H1 (cell line): ENCODE measurements at regions not wholly inside any gene's neighbourhood (a gene's known extent, or its start where the extent isn't known, plus 50 kb on each side); places are given as distances from the start of the nearest gene placed in this dataset.

Experiments used
- CTCF ChIA-PET: fragments of 300-600 bp; sonication (Branson Sonifier 250); formaldehyde crosslinking; loops from one replicate; lab custom pipeline; 2021; ENCODE audit not compliant: partially characterized antibody; lab: Charles Lee
- POLR2A ChIA-PET: fragments of 300-600 bp; sonication (Branson Sonifier 250); formaldehyde crosslinking; loops from one replicate; lab custom pipeline; 2021; ENCODE audit warnings: inconsistent platforms; ENCODE audit not compliant: partially characterized antibody; lab: Charles Lee
- DNase-seq, 2 experiments: peaks; one replicate each; pipeline versions ENCODE4 v3.0.0 to v3.0.0-alpha.2; 2010 to 2022; ENCODE audit warnings: low spot score in 2 of 2, low read depth in 1 of 2, mixed read lengths in 1 of 2
- FAIRE-seq: peaks from 2 replicates; lab custom pipeline; 2011; peaks lifted over from hg19 to GRCh38; lab: Jason Lieb, UNC
- H2AFZ ChIP-seq: 2 replicates; pipeline ENCODE4 v1.8.1; 2012; ENCODE audit warnings: low read length, inconsistent platforms
- H2AK5ac ChIP-seq: 2 replicates; pipeline ENCODE4 v1.6.1; 2013; ENCODE audit warnings: low read depth, low read length
- H2BK120ac ChIP-seq: replicated peaks from 2 replicates; pipeline ENCODE3; 2013; ENCODE audit warnings: low read depth, low read length, inconsistent platforms
- H2BK12ac ChIP-seq: 2 replicates; pipeline ENCODE4 v1.6.1; 2013; ENCODE audit warnings: low read depth, low read length
- H2BK15ac ChIP-seq: 2 replicates; pipeline ENCODE4 v1.6.1; 2013; ENCODE audit warnings: low read length
- H2BK20ac ChIP-seq: 2 replicates; pipeline ENCODE4 v1.6.1; 2013; ENCODE audit warnings: low read length
- H2BK5ac ChIP-seq: 2 replicates; pipeline ENCODE4 v1.6.1; 2013; ENCODE audit warnings: low read depth, low read length
- H3K14ac ChIP-seq: 2 replicates; pipeline ENCODE4 v1.6.1; 2013; ENCODE audit warnings: inconsistent platforms; ENCODE audit not compliant: insufficient read length
- H3K18ac ChIP-seq: 2 replicates; pipeline ENCODE4 v1.6.1; 2013; ENCODE audit warnings: low read length; ENCODE audit errors: extremely low read depth
- H3K23ac ChIP-seq: 2 replicates; pipeline ENCODE4 v1.6.1; 2013; ENCODE audit warnings: inconsistent platforms; ENCODE audit not compliant: insufficient read length
- H3K23me2 ChIP-seq: 2 replicates; pipeline ENCODE4 v1.6.1; 2013; ENCODE audit warnings: low read depth, low read length
- H3K27ac ChIP-seq: 2 replicates; pipeline ENCODE4 v1.6.1; 2011; ENCODE audit warnings: low read depth, low read length, inconsistent platforms
- H3K27me3 ChIP-seq, 4 experiments: replicated peaks in 1 of 4; 1 replicate in 1 of 4; 2 replicates in 3 of 4; pipeline versions ENCODE4 v1.6.1 to v1.8.1; 2011 to 2013; ENCODE audit warnings: low read length in 3 of 4, mild to moderate bottlenecking in 3 of 4, inconsistent platforms in 2 of 4, mixed read lengths in 2 of 4, moderate library complexity in 1 of 4; ENCODE audit not compliant: control insufficient read depth in 3 of 4, insufficient read depth in 3 of 4; ENCODE audit errors: extremely low read depth in 1 of 4
- H3K36me3 ChIP-seq, 4 experiments: 2 replicates each; pipeline versions ENCODE4 v1.6.1 to v1.8.1; 2011 to 2013; ENCODE audit warnings: mild to moderate bottlenecking in 4 of 4, low read length in 3 of 4, moderate library complexity in 2 of 4, control low read depth in 1 of 4, inconsistent platforms in 1 of 4; ENCODE audit not compliant: insufficient read depth in 4 of 4, control insufficient read depth in 2 of 4
- H3K4ac ChIP-seq: replicated peaks from 2 replicates; pipeline ENCODE3; 2013; ENCODE audit warnings: low read length, low read depth, mixed read lengths, inconsistent platforms; ENCODE audit not compliant: insufficient read length
- H3K4me1 ChIP-seq, 4 experiments: replicated peaks in 1 of 4; 1 replicate in 1 of 4; 2 replicates in 3 of 4; pipeline versions ENCODE4 v1.6.1 to v1.8.1; 2011 to 2013; ENCODE audit warnings: low read length in 3 of 4, inconsistent platforms in 2 of 4, mixed read lengths in 1 of 4; ENCODE audit not compliant: insufficient read depth in 4 of 4, control insufficient read depth in 3 of 4
- H3K4me2 ChIP-seq, 2 experiments: 2 replicates each; pipeline versions ENCODE4 v1.6.1 to v1.8.1; 2011 to 2013; ENCODE audit warnings: low read depth in 2 of 2, low read length in 2 of 2, control low read depth in 1 of 2, inconsistent platforms in 1 of 2, mild to moderate bottlenecking in 1 of 2; ENCODE audit not compliant: insufficient read depth in 1 of 2
- H3K4me3 ChIP-seq, 4 experiments: fragments of 200-600, 300-600 bp in 1 of 4; sonication (generic), shearing (Covaris generic), sonication (Bioruptor Twin) in 1 of 4; 2 replicates each; pipeline versions ENCODE4 v1.5.1 to v1.8.1; 2011 to 2016; ENCODE audit warnings: low read length in 4 of 4, low read depth in 3 of 4, control low read depth in 2 of 4, inconsistent platforms in 2 of 4, mild to moderate bottlenecking in 2 of 4, mixed read lengths in 1 of 4, moderate library complexity in 1 of 4; ENCODE audit not compliant: insufficient read depth in 2 of 4; ENCODE audit errors: extremely low read depth in 1 of 4
- H3K56ac ChIP-seq: replicated peaks from 2 replicates; pipeline ENCODE3; 2013; ENCODE audit warnings: low read depth, mild to moderate bottlenecking, mixed read lengths, low read length, inconsistent platforms; ENCODE audit not compliant: insufficient read length
- H3K79me1 ChIP-seq: 2 replicates; pipeline ENCODE4 v1.6.1; 2013; ENCODE audit warnings: low read depth, low read length, control low read depth
- H3K79me2 ChIP-seq, 2 experiments: 2 replicates each; pipeline versions ENCODE4 v1.6.1 to v1.8.1; 2012 to 2013; ENCODE audit warnings: low read length in 2 of 2, mild to moderate bottlenecking in 2 of 2, inconsistent platforms in 1 of 2; ENCODE audit not compliant: insufficient read depth in 2 of 2, control insufficient read depth in 1 of 2
- H3K9ac ChIP-seq, 4 experiments: replicated peaks in 1 of 4; 1 replicate in 1 of 4; 2 replicates in 3 of 4; pipeline versions ENCODE4 v1.6.1 to v1.8.1; 2011 to 2013; ENCODE audit warnings: low read depth in 3 of 4, low read length in 3 of 4, control low read depth in 2 of 4, mild to moderate bottlenecking in 2 of 4, moderate library complexity in 2 of 4, inconsistent platforms in 1 of 4; ENCODE audit errors: extremely low read depth in 1 of 4
- H3K9me3 ChIP-seq, 2 experiments: 2 replicates each; pipeline versions ENCODE4 v1.6.1 to v1.8.1; 2012 to 2013; ENCODE audit warnings: mild to moderate bottlenecking in 2 of 2, moderate library complexity in 2 of 2, control low read depth in 1 of 2, inconsistent platforms in 1 of 2, low read depth in 1 of 2, low read length in 1 of 2, mixed read lengths in 1 of 2; ENCODE audit not compliant: insufficient read depth in 2 of 2
- H4K20me1 ChIP-seq, 2 experiments: replicated peaks in 1 of 2; 2 replicates each; pipeline versions ENCODE3 to v1.8.1; 2011 to 2013; ENCODE audit warnings: inconsistent platforms in 2 of 2, low read length in 2 of 2, mild to moderate bottlenecking in 1 of 2; ENCODE audit not compliant: insufficient read depth in 2 of 2, control insufficient read depth in 1 of 2
- H4K5ac ChIP-seq: 2 replicates; pipeline ENCODE4 v1.6.1; 2013; ENCODE audit warnings: low read length, low read depth, mixed read lengths, inconsistent platforms; ENCODE audit not compliant: insufficient read length
- H4K8ac ChIP-seq: 2 replicates; pipeline ENCODE4 v1.8.0; 2013; ENCODE audit warnings: mild to moderate bottlenecking, moderate library complexity, low read length, inconsistent platforms; ENCODE audit not compliant: insufficient read depth; ENCODE audit errors: extremely low read depth
- H4K91ac ChIP-seq: replicated peaks from 2 replicates; pipeline ENCODE3; 2013; ENCODE audit warnings: low read length, mixed read lengths, inconsistent platforms; ENCODE audit not compliant: insufficient read length
- NRF1 ChIP-seq: IDR thresholded peaks from 2 replicates; pipeline ENCODE4 v1.6.1; 2011; ENCODE audit warnings: mild to moderate bottlenecking, low read depth, low read length, improper control_type of control experiment

GRCh38 chr14:42947991-42948390 is 1341.3 kb downstream of the LRFN5 start:
- Histone ChIP-seq H3K36me3 (no peaks in the 10 kb centered on the region), H4K20me1 (no peaks in the 10 kb centered on the region), H3K14ac (no peak overlapping the region), H3K79me2 (no peaks in the 10 kb centered on the region), H3K23ac (no peak overlapping the region), H3K27me3 (no peaks in the 10 kb centered on the region), H4K8ac (no peak overlapping the region), H3K56ac (no peak overlapping the region), H2AFZ (no peak overlapping the region), H2BK120ac (no peak overlapping the region), H3K4me1 (no peaks in the 10 kb centered on the region), H3K4me3 (no peak overlapping the region), H2BK5ac (no peak overlapping the region), H3K4ac (no peak overlapping the region), H2BK20ac (no peak overlapping the region), H3K23me2 (no peaks in the 10 kb centered on the region), H3K9me3 (peaks cover 0 to 4% of the 10 kb centered on the region in 2 experiments; a peak in 1 of 4 replicates), H2AK5ac (no peak overlapping the region), H2BK12ac (no peak overlapping the region), H2BK15ac (no peak overlapping the region), H3K79me1 (no peaks in the 10 kb centered on the region), H3K27ac (no peak overlapping the region), H4K5ac (no peak overlapping the region), H4K91ac (no peak overlapping the region), H3K18ac (no peak overlapping the region)
- ChIA-PET CTCF (no interaction called here), POLR2A (no interaction called here)
- DNase-seq (no peak), FAIRE-seq (no peak)
- no peak for TF ChIP-seq NRF1
- TF ChIP-seq, all 59 proteins: peak for 0
- no peak overlapping the region for H3K4me2 ChIP-seq
- H3K9ac ChIP-seq: no peak overlapping the region
